Panc1 (cell line): ENCODE measurements at regions not wholly inside any gene's neighbourhood (a gene's known extent, or its start where the extent isn't known, plus 50 kb on each side); places are given as distances from the start of the nearest gene placed in this dataset.

Source experiments
- ATAC-seq: fragments of 200-7000 bp; cut with Tn5 transposase; 2 replicates; pipeline ENCODE4 v1.9.1; 2020; ENCODE audit warnings: mild to moderate bottlenecking, moderate library complexity
- BruUV-seq: library from RNA; stranded (reverse); fragments of 400-500 nt; replicated peaks from 2 replicates; lab custom pipeline; 2021; lab: Mats Ljungman, UMichigan
- CTCF ChIA-PET: fragments of 300-600 bp; sonication (Branson Sonifier 250); formaldehyde crosslinking; loops from one replicate; lab custom pipeline; 2022; ENCODE audit warnings: antibody characterized with exemption; lab: Charles Lee
- POLR2A ChIA-PET: fragments of 300-600 bp; sonication (Branson Sonifier 250); formaldehyde crosslinking; loops from one replicate; lab custom pipeline; 2022; ENCODE audit warnings: antibody characterized with exemption; lab: Charles Lee
- DNase-seq: peaks from one replicate; pipeline ENCODE4 v3.0.0-alpha.2; 2010; ENCODE audit warnings: low read depth, low spot score
- H3K27ac ChIP-seq: 2 replicates; pipeline ENCODE4 v1.5.1; 2011; ENCODE audit warnings: mild to moderate bottlenecking, low read length, inconsistent platforms
- H3K27me3 ChIP-seq: fragments of 200-500 bp; sonication (Bioruptor generic); 2 replicates; pipeline ENCODE4 v1.6.0; 2014; ENCODE audit warnings: low read length, inconsistent platforms; ENCODE audit not compliant: control insufficient read depth, insufficient read depth
- H3K36me3 ChIP-seq: fragments of 200-500 bp; sonication (Bioruptor generic); 2 replicates; pipeline ENCODE4 v1.5.1; 2014; ENCODE audit warnings: inconsistent platforms, mild to moderate bottlenecking, low read length, moderate library complexity; ENCODE audit not compliant: control insufficient read depth, insufficient read depth
- H3K4me1 ChIP-seq: 2 replicates; pipeline ENCODE4 v1.5.1; 2011; ENCODE audit warnings: inconsistent platforms, mild to moderate bottlenecking, low read length, moderate library complexity; ENCODE audit not compliant: control insufficient read depth, insufficient read depth
- H3K4me3 ChIP-seq, 2 experiments: 2 replicates each; pipeline ENCODE4 v1.5.1; 2011 to 2012; ENCODE audit warnings: low read depth in 2 of 2, low read length in 2 of 2, mild to moderate bottlenecking in 2 of 2, inconsistent platforms in 1 of 2, moderate library complexity in 1 of 2
- H3K9me3 ChIP-seq: fragments of 200-500 bp; sonication (Bioruptor generic); 2 replicates; pipeline ENCODE4 v1.5.1; 2014; ENCODE audit warnings: low read depth, mild to moderate bottlenecking, inconsistent platforms, low read length, moderate library complexity; ENCODE audit not compliant: control insufficient read depth, insufficient read depth
- CTCF ChIP-seq: fragments of 450-650 bp; IDR thresholded peaks from 2 replicates; pipeline ENCODE4 v1.5.1; 2017; ENCODE audit warnings: mild to moderate bottlenecking
- POLR2AphosphoS5 ChIP-seq: IDR thresholded peaks from 2 replicates; pipeline ENCODE4 v1.6.1; 2012; ENCODE audit warnings: mild to moderate bottlenecking, low read depth, low read length, moderate library complexity
- REST ChIP-seq, 2 experiments: IDR thresholded peaks; 2 replicates each; pipeline ENCODE4 v1.6.1; 2011 to 2012; ENCODE audit warnings: low read depth in 2 of 2, control low read depth in 1 of 2, low read length in 1 of 2, mild to moderate bottlenecking in 1 of 2, moderate library complexity in 1 of 2; ENCODE audit not compliant: insufficient read depth in 1 of 2
- SIN3A ChIP-seq: IDR thresholded peaks from 2 replicates; pipeline ENCODE4 v1.6.1; 2012; ENCODE audit warnings: low read depth, mild to moderate bottlenecking, low read length, moderate library complexity, borderline replicate concordance; ENCODE audit not compliant: insufficient read depth
- TCF7L2 ChIP-seq: IDR thresholded peaks from 2 replicates; pipeline ENCODE4 v1.6.1; 2011; ENCODE audit warnings: mild to moderate bottlenecking, low read depth, low read length, inconsistent platforms
- in situ Hi-C: cut with HindIII; loops from 2 replicates; pipeline ENCODE4 v1.10.0; 2016; ENCODE audit warnings: low sequenced_read_pairs, low pct_unique_long_range_greater_than_20kb
- intact Hi-C: fragments of 100-400 bp; cut with micrococcal nuclease; formaldehyde crosslinking; loops from one replicate; pipeline ENCODE4 v1.10.0; 2022; ENCODE audit not compliant: unreplicated experiment

GRCh38 chr2:85959826-85960225 is 71.0 kb upstream of the ST3GAL5 start:
- no peak overlapping the region for H3K4me3 ChIP-seq
- no peak for DNase-seq
- BruUV-seq, result no TSS peak
- H3K9me3 ChIP-seq, result no peaks in the 10 kb centered on the region
- no peak overlapping the region for H3K27ac ChIP-seq
- no peaks in the 10 kb centered on the region for H3K4me1 ChIP-seq
- TF ChIP-seq POLR2AphosphoS5, result no peak
- TF ChIP-seq SIN3A, result no peak
- intact Hi-C loops, result no loop called here
- H3K27me3 ChIP-seq, result no peaks in the 10 kb centered on the region
- no peaks in the 10 kb centered on the region for H3K36me3 ChIP-seq
- CTCF ChIA-PET, result interaction anchor here (0.6 kb wide), 1 partner anchor 71 kb away, joined by 3 read pairs; no protein-coding TSS in a partner anchor
- no peak for ATAC-seq
- POLR2A ChIA-PET, result interaction anchor here (0.6 kb wide), 1 partner anchor 118 kb away, joined by 6 read pairs; no protein-coding TSS in a partner anchor
- in situ Hi-C loops, result no loop called here

GRCh38 chr2:85959185-85959584 is 70.4 kb upstream of the ST3GAL5 start:
- ChIA-PET CTCF (interaction anchor here (0.6 kb wide), 1 partner anchor 70 kb away, joined by 3 read pairs; no protein-coding TSS in a partner anchor), POLR2A (interaction anchor here (0.6 kb wide), 1 partner anchor 117 kb away, joined by 6 read pairs; no protein-coding TSS in a partner anchor)
- intact Hi-C loops, result no loop called here
- Histone ChIP-seq H3K36me3 (no peaks in the 10 kb centered on the region), H3K4me1 (no peaks in the 10 kb centered on the region), H3K9me3 (no peaks in the 10 kb centered on the region), H3K27ac (no peak overlapping the region), H3K4me3 (no peak overlapping the region), H3K27me3 (no peaks in the 10 kb centered on the region)
- TF ChIP-seq REST (IDR thresholded peaks at IDR 0.05; ENCODE audit: insufficient read depth in 1 of 2, low read depth in 2 of 2, low read length in 1 of 2), result no peak
- TF ChIP-seq POLR2AphosphoS5, result no peak
- TF ChIP-seq SIN3A, result no peak
- TF ChIP-seq CTCF, result no peak
- no peak for TF ChIP-seq TCF7L2
- no peak for DNase-seq
- ATAC-seq, result no peak
- BruUV-seq, result no TSS peak
- in situ Hi-C loops, result no loop called here

- in situ Hi-C loops, result no loop called here
- ChIA-PET POLR2A (no interaction called here), CTCF (interaction anchor here (0.7 kb wide), 1 partner anchor 69 kb away, joined by 5 read pairs; no protein-coding TSS in a partner anchor)
- no peak for DNase-seq
- intact Hi-C loops, result no loop called here
- no TSS peak for BruUV-seq
- TF ChIP-seq TCF7L2 (no peak), REST (IDR thresholded peaks at IDR 0.05; ENCODE audit: insufficient read depth in 1 of 2, low read depth in 2 of 2, low read length in 1 of 2) (no peak), POLR2AphosphoS5 (no peak), CTCF (no peak), SIN3A (no peak)
- H3K9me3 ChIP-seq, result no peaks in the 10 kb centered on the region
- H3K27ac ChIP-seq, result no peak overlapping the region
- H3K4me3 ChIP-seq, result no peak overlapping the region
- no peaks in the 10 kb centered on the region for H3K4me1 ChIP-seq
- H3K27me3 ChIP-seq, result no peaks in the 10 kb centered on the region
- ATAC-seq, result no peak
- no peaks in the 10 kb centered on the region for H3K36me3 ChIP-seq
These were observed 69.9 kb upstream of the ST3GAL5 start for GRCh38 chr2:85958731-85959130.
